BJ (cell line): ENCODE measurements at regions not wholly inside any gene's neighbourhood (a gene's known extent, or its start where the extent isn't known, plus 50 kb on each side); places are given as distances from the start of the nearest gene placed in this dataset.

Source experiments
- CTCF ChIA-PET: fragments of 350-600 bp; formaldehyde crosslinking; extraction: SDS; loops from one replicate; lab custom pipeline; 2021; ENCODE audit warnings: antibody characterized with exemption, inconsistent platforms; lab: Yijun Ruan, JAX
- POLR2A ChIA-PET: fragments of 300-600 bp; sonication (Branson Sonifier 250); formaldehyde crosslinking; extraction: SDS; loops from one replicate; lab custom pipeline; 2021; ENCODE audit warnings: antibody characterized with exemption; lab: Charles Lee
- DNase-seq: peaks from one replicate; pipeline ENCODE4 v3.0.0-alpha.2; 2011; ENCODE audit warnings: low read depth
- H3K27me3 ChIP-seq: 2 replicates; pipeline ENCODE4 v1.6.0; 2011; ENCODE audit warnings: low read length; ENCODE audit not compliant: control insufficient read depth, insufficient read depth
- H3K36me3 ChIP-seq: 2 replicates; pipeline ENCODE4 v1.5.1; 2011; ENCODE audit warnings: low read length; ENCODE audit not compliant: control insufficient read depth, insufficient read depth
- H3K4me3 ChIP-seq: 2 replicates; pipeline ENCODE4 v1.5.1; 2011; ENCODE audit warnings: low read depth, mild to moderate bottlenecking, control low read depth, low read length
- TF ChIP-seq, protein P1 (sequence below): IDR thresholded peaks from 2 replicates; pipeline ENCODE4 v1.5.1; 2011; ENCODE audit warnings: low read depth, mild to moderate bottlenecking, control low read depth, inconsistent platforms, low read length, moderate library complexity; ENCODE audit not compliant: insufficient read depth

GRCh38 chr5:1730487-1730847 lies 69.2 kb downstream of the MRPL36 start:
- CTCF ChIA-PET, result interaction anchor here (1.2 kb wide), 1 partner anchor 9 kb away, joined by 3 read pairs; no protein-coding TSS in a partner anchor
- H3K36me3 ChIP-seq, result no peaks in the 10 kb centered on the region

GRCh38 chr5:1729641-1730486 lies 69.8 kb downstream of the MRPL36 start:
- no peak for DNase-seq
- Histone ChIP-seq H3K27me3 (no peaks in the 10 kb centered on the region), H3K36me3 (no peaks in the 10 kb centered on the region), H3K4me3 (no peak overlapping the region)
- TF ChIP-seq, protein P1, sequence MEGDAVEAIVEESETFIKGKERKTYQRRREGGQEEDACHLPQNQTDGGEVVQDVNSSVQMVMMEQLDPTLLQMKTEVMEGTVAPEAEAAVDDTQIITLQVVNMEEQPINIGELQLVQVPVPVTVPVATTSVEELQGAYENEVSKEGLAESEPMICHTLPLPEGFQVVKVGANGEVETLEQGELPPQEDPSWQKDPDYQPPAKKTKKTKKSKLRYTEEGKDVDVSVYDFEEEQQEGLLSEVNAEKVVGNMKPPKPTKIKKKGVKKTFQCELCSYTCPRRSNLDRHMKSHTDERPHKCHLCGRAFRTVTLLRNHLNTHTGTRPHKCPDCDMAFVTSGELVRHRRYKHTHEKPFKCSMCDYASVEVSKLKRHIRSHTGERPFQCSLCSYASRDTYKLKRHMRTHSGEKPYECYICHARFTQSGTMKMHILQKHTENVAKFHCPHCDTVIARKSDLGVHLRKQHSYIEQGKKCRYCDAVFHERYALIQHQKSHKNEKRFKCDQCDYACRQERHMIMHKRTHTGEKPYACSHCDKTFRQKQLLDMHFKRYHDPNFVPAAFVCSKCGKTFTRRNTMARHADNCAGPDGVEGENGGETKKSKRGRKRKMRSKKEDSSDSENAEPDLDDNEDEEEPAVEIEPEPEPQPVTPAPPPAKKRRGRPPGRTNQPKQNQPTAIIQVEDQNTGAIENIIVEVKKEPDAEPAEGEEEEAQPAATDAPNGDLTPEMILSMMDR, result no peak
- ChIA-PET POLR2A (no interaction called here), CTCF (interaction anchor here (1.2 kb wide), 1 partner anchor 8 kb away, joined by 3 read pairs; no protein-coding TSS in a partner anchor)

More at GRCh38 chr5:1730487-1730847, 69.2 kb downstream of the MRPL36 start:
- TF ChIP-seq, protein P1, result no peak
- POLR2A ChIA-PET, result no interaction called here
- no peaks in the 10 kb centered on the region for H3K27me3 ChIP-seq
- no peak overlapping the region for H3K4me3 ChIP-seq
- DNase-seq, result no peak

DNA sequence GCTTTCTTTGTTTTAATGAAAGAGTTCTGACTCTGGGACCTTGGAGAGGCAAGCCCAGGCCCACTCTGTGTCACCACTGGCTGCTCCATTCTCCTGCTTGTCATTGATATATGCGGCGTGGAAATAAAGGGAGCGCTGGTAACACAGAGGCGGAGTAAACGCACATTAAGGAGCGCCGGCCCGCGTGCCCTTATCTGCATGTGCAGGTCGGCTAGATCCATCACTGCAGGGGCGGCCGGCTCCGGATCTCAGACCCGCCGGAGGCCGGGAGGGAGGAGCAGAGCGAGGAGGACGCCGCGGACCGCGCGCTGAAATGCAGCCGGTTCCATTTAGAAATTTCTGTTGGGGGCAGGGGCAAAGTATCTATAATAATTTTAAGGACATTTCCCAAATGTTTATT lies 70.8 kb downstream of the MRPL36 start:
- Histone ChIP-seq H3K27me3 (no peaks in the 10 kb centered on the region), H3K36me3 (no peaks in the 10 kb centered on the region), H3K4me3 (no peak overlapping the region)
- ChIA-PET POLR2A (no interaction called here), CTCF (no interaction called here)
- TF ChIP-seq, protein P1, result no peak
- no peak for DNase-seq

DNA sequence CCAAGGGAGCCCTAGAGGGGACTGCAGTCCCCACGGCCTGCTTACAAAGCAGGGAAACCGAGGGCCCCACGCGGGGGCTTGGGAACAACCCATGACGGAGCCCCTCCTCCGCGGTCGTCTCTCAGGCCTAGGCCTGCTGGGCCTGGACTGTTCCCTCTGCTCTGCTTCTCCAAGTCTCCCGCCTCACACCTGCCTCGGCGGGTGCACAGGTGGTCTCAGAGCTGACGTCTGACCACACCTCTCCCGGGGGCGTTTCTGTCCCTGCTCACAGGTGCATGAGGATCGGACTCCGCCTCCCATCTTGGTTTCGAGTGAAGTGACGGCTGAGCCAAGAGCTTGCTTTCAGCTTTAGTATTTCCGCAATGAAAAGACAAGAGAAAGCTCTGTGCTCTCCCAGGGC lies 72.1 kb downstream of the MRPL36 start:
- POLR2A ChIA-PET, result no interaction called here
- TF ChIP-seq, protein P1, result no peak
- Histone ChIP-seq H3K4me3 (no peak overlapping the region), H3K36me3 (no peaks in the 10 kb centered on the region), H3K27me3 (no peaks in the 10 kb centered on the region)
- no peak for DNase-seq
- CTCF ChIA-PET, result no interaction called here

DNA sequence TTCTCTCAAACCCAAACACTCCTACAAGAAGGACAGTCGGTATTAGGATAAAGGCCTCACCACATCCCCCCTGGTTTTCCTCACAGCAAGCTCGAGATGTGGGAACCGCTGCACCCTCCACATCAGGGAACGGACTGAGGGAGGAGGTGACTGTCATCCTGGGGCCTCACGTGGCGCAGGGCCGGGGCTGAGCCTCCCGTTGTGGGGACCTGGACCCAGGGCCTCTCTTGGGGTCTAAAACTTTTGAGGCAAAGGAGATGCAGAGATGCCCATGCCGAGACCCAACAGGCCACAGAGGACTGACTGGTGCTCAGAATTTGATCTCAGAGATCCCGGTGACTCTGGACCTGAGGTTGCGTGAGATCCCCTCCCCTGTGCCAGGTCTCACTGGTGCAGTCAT lies 72.7 kb downstream of the MRPL36 start:
- ChIA-PET CTCF (interaction anchor here (0.6 kb wide), 1 partner anchor 122 kb away, joined by 3 read pairs; no protein-coding TSS in a partner anchor), POLR2A (no interaction called here)
- TF ChIP-seq, protein P1, result no peak
- H3K27me3 ChIP-seq, result no peaks in the 10 kb centered on the region
- DNase-seq, result no peak
- H3K36me3 ChIP-seq, result no peaks in the 10 kb centered on the region
- H3K4me3 ChIP-seq, result no peak overlapping the region
